ENCODE measurements at regions not wholly inside any gene's neighbourhood (a gene's known extent, or its start where the extent isn't known, plus 50 kb on each side); places are given as distances from the start of the nearest gene placed in this dataset.

DNA sequence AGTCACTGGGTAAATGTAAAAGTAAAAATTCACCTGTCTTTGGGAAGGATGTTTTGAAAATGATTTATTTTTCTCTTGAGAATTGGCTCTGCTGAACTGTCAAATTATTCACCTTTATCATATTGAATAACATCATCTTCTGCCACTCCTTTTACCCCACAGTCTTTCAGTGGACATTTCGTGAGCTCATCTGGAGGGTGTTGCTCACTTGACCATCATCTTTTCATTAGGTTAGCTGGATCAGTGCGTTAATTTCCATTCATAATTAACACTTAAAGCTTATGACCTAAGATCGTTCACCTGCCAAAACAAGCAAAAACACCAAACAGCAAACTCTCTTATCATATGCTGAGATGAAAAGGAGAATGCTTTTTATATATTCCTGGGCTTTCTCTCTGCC lies 53.4 kb upstream of the TNFAIP8 start:
- ChIA-PET POLR2A (interaction anchor here (0.7 to 17.9 kb wide), 9 partner anchors 12 to 289 kb away, joined by 3 to 286 read pairs (median 3); no protein-coding TSS in a partner anchor), CTCF (ENCODE audit: unreplicated experiment) (interaction anchor here (1.9 kb wide), 1 partner anchor 12 kb away, joined by 6 read pairs; no protein-coding TSS in a partner anchor)
- no peak overlapping the region for H3K4me3 ChIP-seq (ENCODE audit: low read depth, low read length, poor library complexity, severe bottlenecking)
- H3K4me1 ChIP-seq (ENCODE audit: insufficient read depth, low read length, poor library complexity, severe bottlenecking): peaks cover 53% of the 10 kb centered on the region
- H3K4me2 ChIP-seq (ENCODE audit: low read length): no peak overlapping the region
- TF ChIP-seq, protein P1, sequence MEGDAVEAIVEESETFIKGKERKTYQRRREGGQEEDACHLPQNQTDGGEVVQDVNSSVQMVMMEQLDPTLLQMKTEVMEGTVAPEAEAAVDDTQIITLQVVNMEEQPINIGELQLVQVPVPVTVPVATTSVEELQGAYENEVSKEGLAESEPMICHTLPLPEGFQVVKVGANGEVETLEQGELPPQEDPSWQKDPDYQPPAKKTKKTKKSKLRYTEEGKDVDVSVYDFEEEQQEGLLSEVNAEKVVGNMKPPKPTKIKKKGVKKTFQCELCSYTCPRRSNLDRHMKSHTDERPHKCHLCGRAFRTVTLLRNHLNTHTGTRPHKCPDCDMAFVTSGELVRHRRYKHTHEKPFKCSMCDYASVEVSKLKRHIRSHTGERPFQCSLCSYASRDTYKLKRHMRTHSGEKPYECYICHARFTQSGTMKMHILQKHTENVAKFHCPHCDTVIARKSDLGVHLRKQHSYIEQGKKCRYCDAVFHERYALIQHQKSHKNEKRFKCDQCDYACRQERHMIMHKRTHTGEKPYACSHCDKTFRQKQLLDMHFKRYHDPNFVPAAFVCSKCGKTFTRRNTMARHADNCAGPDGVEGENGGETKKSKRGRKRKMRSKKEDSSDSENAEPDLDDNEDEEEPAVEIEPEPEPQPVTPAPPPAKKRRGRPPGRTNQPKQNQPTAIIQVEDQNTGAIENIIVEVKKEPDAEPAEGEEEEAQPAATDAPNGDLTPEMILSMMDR (conservative IDR thresholded peaks at IDR 0.05; ENCODE audit: low read length): no peak
- TF ChIP-seq EZH2phosphoT487 (IDR thresholded peaks at IDR 0.05; ENCODE audit: borderline replicate concordance, low read depth, low read length): no peak
- intact Hi-C loops (cut with micrococcal nuclease; ENCODE audit: unreplicated experiment): loop anchor here (10.0 kb wide), 1 partner anchor 278 kb away; no protein-coding TSS in a partner anchor
- peaks cover 27% of the 10 kb centered on the region; the same call in 1 of the 2 replicates for H3K79me2 ChIP-seq (ENCODE audit: insufficient read depth, low read depth, low read length)
- H2AFZ ChIP-seq (ENCODE audit: low read length): no peak overlapping the region
- DNase-seq (ENCODE audit: low spot score): no peak
- no peaks in the 10 kb centered on the region for H3K9me2 ChIP-seq (ENCODE audit: insufficient read depth, low read length)
- no TSS peak for BruUV-seq (replicated peaks)
- H3K36me3 ChIP-seq (ENCODE audit: insufficient read depth, low read length): peaks cover 11% of the 10 kb centered on the region; the same call in 1 of the 2 replicates
- H4K20me1 ChIP-seq (ENCODE audit: insufficient read depth, low read length): no peaks in the 10 kb centered on the region
- peaks cover 11% of the 10 kb centered on the region; the same call in 1 of the 2 replicates for H3K9me3 ChIP-seq (ENCODE audit: low read length)
- H3K27ac ChIP-seq (ENCODE audit: low read depth, low read length, poor library complexity, severe bottlenecking): no peak overlapping the region

DNA sequence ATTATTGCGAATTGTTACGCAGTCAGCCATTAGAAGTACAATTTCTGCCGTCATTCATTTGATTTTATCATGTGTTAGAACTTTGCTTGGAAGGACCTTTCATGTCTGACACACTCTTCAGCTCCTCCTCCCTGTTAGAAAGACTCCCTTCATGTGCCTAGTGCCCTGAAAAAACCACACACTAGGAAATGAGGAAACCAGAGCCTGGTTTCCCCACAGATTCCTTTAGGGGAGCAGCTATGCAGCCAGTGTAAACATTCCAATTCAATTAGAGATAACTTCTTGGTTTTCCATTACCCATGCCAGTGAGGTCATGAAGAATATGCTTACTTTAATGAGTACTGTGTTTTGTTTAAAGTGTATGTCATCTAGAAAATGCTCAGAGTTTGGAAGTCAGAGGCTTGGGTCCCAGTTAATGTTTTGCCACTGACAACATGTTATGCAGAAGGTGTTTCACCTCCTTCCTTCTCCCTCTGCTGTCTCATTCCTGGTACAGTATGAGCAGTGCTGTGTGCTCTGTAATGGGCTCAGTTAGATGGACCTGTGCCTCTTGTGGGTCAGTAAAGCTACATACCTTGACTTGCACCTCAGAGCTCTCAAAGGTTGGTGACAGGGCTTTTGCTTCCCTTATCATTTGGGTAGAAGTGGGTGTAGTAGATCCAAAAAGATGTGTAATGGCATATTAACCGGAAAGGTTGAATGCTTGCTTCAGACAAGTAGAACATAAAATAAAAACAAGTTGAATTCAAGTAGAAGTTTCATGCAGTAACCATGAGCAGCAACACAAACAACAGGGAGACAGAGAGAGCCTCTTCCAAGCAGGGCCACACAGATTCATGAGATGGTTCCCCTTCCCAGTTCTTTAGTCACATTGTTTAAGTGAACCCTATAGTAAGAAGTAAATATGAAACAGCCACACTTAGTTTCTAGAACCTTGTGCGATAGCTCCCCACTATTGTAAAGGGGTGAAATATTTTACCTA lies 52.6 kb upstream of the TNFAIP8 start:
- ChIA-PET CTCF (ENCODE audit: unreplicated experiment) (interaction anchor here (1.9 kb wide), 1 partner anchor 13 kb away, joined by 6 read pairs; no protein-coding TSS in a partner anchor), POLR2A (interaction anchor here (0.8 to 17.9 kb wide), 10 partner anchors 11 to 290 kb away, joined by 3 to 286 read pairs (median 8); no protein-coding TSS in a partner anchor)
- H4K20me1 ChIP-seq (ENCODE audit: insufficient read depth, low read length): no peaks in the 10 kb centered on the region
- H3K9me2 ChIP-seq (ENCODE audit: insufficient read depth, low read length): no peaks in the 10 kb centered on the region
- peak overlapping the region; percentile 0; the same call in 1 of the 2 replicates for H3K4me2 ChIP-seq (ENCODE audit: low read length)
- peaks cover 11% of the 10 kb centered on the region; the same call in 1 of the 2 replicates for H3K36me3 ChIP-seq (ENCODE audit: insufficient read depth, low read length)
- intact Hi-C loops (cut with micrococcal nuclease; ENCODE audit: unreplicated experiment): loop anchor here (10.0 kb wide), 1 partner anchor 278 kb away; no protein-coding TSS in a partner anchor
- H3K4me1 ChIP-seq (ENCODE audit: insufficient read depth, low read length, poor library complexity, severe bottlenecking): peaks cover 60% of the 10 kb centered on the region
- DNase-seq (ENCODE audit: low spot score): no peak
- H2AFZ ChIP-seq (ENCODE audit: low read length): no peak overlapping the region
- no peak for TF ChIP-seq EZH2phosphoT487 (IDR thresholded peaks at IDR 0.05; ENCODE audit: borderline replicate concordance, low read depth, low read length)
- TF ChIP-seq, protein P1 (conservative IDR thresholded peaks at IDR 0.05; ENCODE audit: low read length): no peak
- H3K4me3 ChIP-seq (ENCODE audit: low read depth, low read length, poor library complexity, severe bottlenecking): no peak overlapping the region
- H3K9me3 ChIP-seq (ENCODE audit: low read length): peaks cover 11% of the 10 kb centered on the region; the same call in 1 of the 2 replicates
- BruUV-seq (replicated peaks): no TSS peak
- H3K27ac ChIP-seq (ENCODE audit: low read depth, low read length, poor library complexity, severe bottlenecking): no peak overlapping the region
- H3K79me2 ChIP-seq (ENCODE audit: insufficient read depth, low read depth, low read length): peaks cover 32% of the 10 kb centered on the region; the same call in 1 of the 2 replicates
